Ovary (tissue), 7 donors: ENCODE measurements at regions not wholly inside any gene's neighbourhood (a gene's known extent, or its start where the extent isn't known, plus 50 kb on each side); places are given as distances from the start of the nearest gene placed in this dataset.
A peak's percentile ranks its signal among the peaks of the same experiment; 100 is the strongest.
"Not testable (repeated sequence)": the region's sequence is repeated elsewhere in the genome, so short reads cannot be mapped to it uniquely, and the experiment has no call there.

Experiments
- DNase-seq, 5 donors: peaks; one replicate each; pipeline ENCODE4 v3.0.0-alpha.2; 2019 to 2020
- H3K27ac ChIP-seq, 2 donors: fragments of 200-600 bp; one replicate each; pipeline versions ENCODE4 v1.5.1 to v1.8.0; 2019 to 2022
- H3K27me3 ChIP-seq: fragments of 200-600 bp; one replicate; pipeline ENCODE4 v1.8.0; 2022
- H3K36me3 ChIP-seq: fragments of 200-600 bp; sonication (generic); one replicate; pipeline ENCODE4 v1.5.1; 2019
- H3K4me1 ChIP-seq: one replicate; pipeline ENCODE4 v1.8.1; 2013; ENCODE audit warnings: mild to moderate bottlenecking, moderate library complexity; ENCODE audit not compliant: insufficient read depth
- H3K4me3 ChIP-seq: fragments of 200-600 bp; sonication (generic); one replicate; pipeline ENCODE4 v1.5.1; 2017
- H3K9me3 ChIP-seq, 2 donors: fragments of 200-600 bp in 1 of 2; sonication (generic) in 1 of 2; one replicate each; pipeline versions ENCODE4 v1.5.1 to v1.8.1; 2013 to 2019; ENCODE audit warnings: mild to moderate bottlenecking in 1 of 2, moderate library complexity in 1 of 2
- EP300 ChIP-seq: sonication (generic); formaldehyde crosslinking; IDR thresholded peaks from one replicate; pipeline ENCODE4 v1.6.1; 2017; ENCODE audit warnings: antibody characterized with exemption
- POLR2A ChIP-seq: fragments of 450-650 bp; IDR thresholded peaks from one replicate; pipeline ENCODE4 v1.6.1; 2017; ENCODE audit warnings: antibody characterized with exemption, mild to moderate bottlenecking, moderate library complexity
- WGBS, 3 donors: extraction: QIAGEN DNeasy Blood & Tissue Kit in 1 of 3; methylation state at CpG; one replicate each; pipeline versions ENCODE4 v1.1.5 to v1.1.7; 2013 to 2017; 5-methylcytosine and 5-hydroxymethylcytosine counted together
- intact Hi-C, 4 donors: fragments of 100-400 bp; cut with DNase I; formaldehyde crosslinking; loops; one replicate each; pipeline versions ENCODE4 v1.11.0 to v1.15.1; 2022 to 2023
- TF ChIP-seq, protein P1 (sequence below), 3 donors: fragments of 450-650 bp in 2 of 3; fragments of 200-600 bp in 1 of 3; IDR thresholded peaks; one replicate each; pipeline versions ENCODE4 v1.5.1 to v1.8.0; 2016 to 2022; ENCODE audit warnings: antibody characterized with exemption in 3 of 3, mild to moderate bottlenecking in 1 of 3
- donor health status: DM: no; HTN: no; CAD: no; lungs with moderate emphysema.
- donor health status: DM: no; HTN: no; CAD: no.
- donor health status: Bipolar disorder and iron deficiency.
- donor health status: DM: no; HTN: no; CAD: no.
- donor health status: DM: yes; HTN: yes; CAD: no.

DNA sequence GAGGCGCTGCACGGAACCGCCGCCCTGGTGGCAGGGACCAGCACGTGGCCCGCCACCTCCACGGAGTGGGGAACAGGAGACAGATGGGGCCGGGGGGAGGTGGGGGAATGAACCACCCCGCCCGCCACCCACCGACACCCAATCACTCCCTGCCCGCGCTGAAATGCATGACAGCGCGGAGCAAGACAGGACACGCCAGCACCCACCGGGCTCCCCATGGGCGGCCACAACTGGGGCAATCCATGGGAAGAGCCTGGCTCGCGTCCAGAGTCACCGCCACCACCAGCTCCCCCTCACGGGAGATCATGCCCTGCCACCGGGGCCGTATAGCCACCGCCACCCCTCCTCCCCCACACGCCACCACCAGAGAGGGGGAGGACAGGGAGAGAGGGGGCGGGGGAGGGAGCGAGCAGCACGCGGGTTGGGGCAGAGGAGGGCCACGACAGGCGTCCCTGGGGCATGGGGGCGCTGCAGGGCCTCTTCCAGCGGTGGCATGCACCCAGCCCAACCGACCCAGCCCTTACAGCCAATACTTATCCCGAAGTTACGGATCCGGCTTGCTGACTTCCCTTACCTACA lies 744.3 kb upstream of the DEFB115 start:
- 85 to 91% (median 90%) methylated on average over 35 to 38 of the region's 38 CpGs for WGBS, 3 donors
- H3K27me3 ChIP-seq, result no peaks in the 10 kb centered on the region
- intact Hi-C loops, result no loop called here
- no peak overlapping the region for H3K4me3 ChIP-seq
- H3K27ac ChIP-seq, result no peak overlapping the region
- no peaks in the 10 kb centered on the region for H3K4me1 ChIP-seq
- TF ChIP-seq EP300 (no peak), POLR2A (no peak)
- TF ChIP-seq, protein P1, sequence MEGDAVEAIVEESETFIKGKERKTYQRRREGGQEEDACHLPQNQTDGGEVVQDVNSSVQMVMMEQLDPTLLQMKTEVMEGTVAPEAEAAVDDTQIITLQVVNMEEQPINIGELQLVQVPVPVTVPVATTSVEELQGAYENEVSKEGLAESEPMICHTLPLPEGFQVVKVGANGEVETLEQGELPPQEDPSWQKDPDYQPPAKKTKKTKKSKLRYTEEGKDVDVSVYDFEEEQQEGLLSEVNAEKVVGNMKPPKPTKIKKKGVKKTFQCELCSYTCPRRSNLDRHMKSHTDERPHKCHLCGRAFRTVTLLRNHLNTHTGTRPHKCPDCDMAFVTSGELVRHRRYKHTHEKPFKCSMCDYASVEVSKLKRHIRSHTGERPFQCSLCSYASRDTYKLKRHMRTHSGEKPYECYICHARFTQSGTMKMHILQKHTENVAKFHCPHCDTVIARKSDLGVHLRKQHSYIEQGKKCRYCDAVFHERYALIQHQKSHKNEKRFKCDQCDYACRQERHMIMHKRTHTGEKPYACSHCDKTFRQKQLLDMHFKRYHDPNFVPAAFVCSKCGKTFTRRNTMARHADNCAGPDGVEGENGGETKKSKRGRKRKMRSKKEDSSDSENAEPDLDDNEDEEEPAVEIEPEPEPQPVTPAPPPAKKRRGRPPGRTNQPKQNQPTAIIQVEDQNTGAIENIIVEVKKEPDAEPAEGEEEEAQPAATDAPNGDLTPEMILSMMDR (IDR thresholded peaks at IDR 0.05), result no peak
- no peaks in the 10 kb centered on the region for H3K36me3 ChIP-seq
- no peak for DNase-seq
- no peaks in the 10 kb centered on the region for H3K9me3 ChIP-seq

DNA sequence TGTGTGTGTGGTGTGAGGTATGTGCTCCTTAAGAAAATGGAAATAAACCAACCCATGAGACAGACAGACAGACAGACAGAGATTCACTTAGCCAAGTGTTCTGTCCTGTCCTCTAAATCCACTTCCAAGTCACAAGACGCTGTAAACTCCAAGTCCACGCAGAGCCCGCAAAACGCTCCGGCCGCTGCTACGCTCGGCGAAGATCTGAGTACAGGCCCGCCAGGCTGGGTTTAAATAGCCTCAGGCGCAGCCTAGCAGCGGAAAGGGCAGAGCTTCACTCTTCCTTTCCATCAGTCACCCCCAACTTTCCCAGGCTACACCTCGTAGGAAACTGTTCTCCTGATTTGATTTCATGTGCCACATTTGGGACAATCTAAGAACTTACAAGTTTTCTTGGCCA lies 741.5 kb upstream of the DEFB115 start:
- intact Hi-C loops, H3K4me3 ChIP-seq, H3K36me3 ChIP-seq, H3K9me3 ChIP-seq, DNase-seq, H3K27ac ChIP-seq, H3K4me1 ChIP-seq, H3K27me3 ChIP-seq: not testable (repeated sequence)
- WGBS, 3 donors, result 90 to 93% (median 93%) methylated on average over 13 of the region's 13 CpGs

DNA sequence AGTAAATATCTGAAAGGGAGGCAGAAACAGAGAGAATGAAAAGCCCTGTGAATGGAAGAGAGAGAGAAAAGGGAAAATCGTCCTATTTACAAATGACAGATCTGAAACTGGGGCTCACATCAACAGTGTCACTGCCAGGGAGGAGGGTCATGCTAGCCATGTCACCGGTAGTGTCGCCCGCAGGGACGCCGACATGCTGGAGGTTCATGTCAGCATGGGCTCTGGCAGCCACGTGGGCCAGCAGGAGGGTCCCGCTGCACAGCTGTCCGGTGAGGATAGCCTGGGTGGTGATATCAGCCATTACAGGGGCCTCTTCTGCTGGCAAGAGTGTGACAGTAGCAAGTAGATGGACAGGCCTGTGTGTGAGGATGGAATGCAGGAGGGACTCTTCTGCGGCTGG lies 738.6 kb upstream of the DEFB115 start:
- H3K27ac ChIP-seq, intact Hi-C loops, H3K4me1 ChIP-seq, H3K36me3 ChIP-seq, H3K4me3 ChIP-seq, H3K27me3 ChIP-seq, DNase-seq, H3K9me3 ChIP-seq: not testable (repeated sequence)
- 84 to 90% (median 89%) methylated on average over 10 of the region's 10 CpGs for WGBS, 3 donors

DNA sequence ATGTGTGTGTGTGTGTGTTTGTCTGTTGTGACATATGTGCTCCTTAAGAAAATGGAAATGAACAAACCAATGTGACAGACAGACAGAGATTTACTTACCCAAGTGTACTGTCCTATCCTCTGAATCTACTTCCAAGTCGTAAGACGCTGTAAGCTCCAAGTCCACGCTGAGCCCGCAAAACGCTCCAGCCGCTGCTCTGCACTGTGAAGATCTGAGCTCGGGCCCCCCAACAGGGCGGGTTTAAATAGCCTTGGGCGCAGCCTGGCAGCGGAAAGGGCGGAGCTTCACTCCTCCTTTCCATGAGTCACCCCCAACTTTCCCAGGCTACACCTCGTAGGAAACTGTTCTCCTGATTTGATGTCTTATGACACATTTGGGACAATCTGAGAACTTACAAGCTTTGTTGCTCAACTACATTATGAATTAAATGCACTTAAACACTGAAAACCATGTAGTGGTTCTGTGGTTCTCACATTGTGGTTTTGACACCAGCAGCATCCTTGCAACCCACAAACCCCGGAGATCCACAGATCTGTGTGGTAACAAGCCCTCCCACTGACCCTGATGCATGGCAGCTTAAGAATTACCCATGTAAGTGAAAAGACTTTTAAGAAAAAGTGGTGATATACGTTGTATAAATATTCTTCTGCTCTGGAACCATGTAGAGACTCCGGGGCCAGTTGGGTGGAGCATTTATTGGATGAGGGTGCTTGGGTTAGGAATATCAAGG lies 735.6 kb upstream of the DEFB115 start:
- H3K27ac ChIP-seq, H3K27me3 ChIP-seq, H3K36me3 ChIP-seq, H3K9me3 ChIP-seq, H3K4me1 ChIP-seq, intact Hi-C loops, H3K4me3 ChIP-seq, DNase-seq: not testable (repeated sequence)
- 85 to 88% (median 86%) methylated on average over 15 of the region's 15 CpGs for WGBS, 3 donors

DNA sequence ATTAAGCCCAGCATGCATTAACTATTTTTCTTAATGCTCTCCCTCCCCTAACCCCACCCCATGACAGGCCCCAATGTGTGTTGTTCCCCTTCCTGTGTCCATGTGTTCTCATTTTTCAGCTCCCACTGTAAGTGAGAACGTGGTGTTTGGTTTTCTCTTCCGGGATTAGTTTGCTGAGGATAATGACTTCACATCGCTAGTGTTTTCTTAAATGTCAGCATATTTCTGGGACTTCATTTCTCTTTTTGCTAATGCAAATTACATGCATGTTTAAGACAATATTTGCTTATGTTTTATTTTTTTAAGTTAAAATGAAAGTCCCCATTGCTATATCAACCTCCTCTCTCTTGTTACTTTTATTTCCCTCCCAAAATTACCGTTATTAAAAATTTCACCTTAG lies 733.3 kb upstream of the DEFB115 start:
- H3K9me3 ChIP-seq, H3K36me3 ChIP-seq, H3K4me1 ChIP-seq, intact Hi-C loops, DNase-seq, H3K4me3 ChIP-seq, H3K27me3 ChIP-seq, H3K27ac ChIP-seq: not testable (repeated sequence)
- WGBS, 3 donors, result 82 to 83% (median 83%) methylated on average over 4 of the region's 4 CpGs

DNA sequence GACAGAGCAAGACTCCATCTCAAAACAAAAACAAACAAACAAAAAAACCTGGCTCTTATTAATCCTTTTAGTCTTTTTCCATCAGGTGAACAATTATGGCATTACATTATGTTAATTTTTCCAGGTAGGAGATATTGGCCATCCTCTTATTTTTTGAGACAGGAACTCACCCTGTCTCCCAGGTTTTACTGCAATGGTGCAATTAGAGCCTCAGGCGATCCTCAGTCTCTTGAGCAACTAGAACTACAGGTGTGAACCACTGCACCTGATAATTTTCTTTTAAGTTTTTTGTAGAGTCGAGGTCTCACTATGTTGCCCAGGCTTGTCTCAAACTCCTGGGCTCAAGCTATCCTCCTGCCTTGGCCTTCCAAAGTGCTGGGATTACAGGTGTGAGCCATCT lies 732.7 kb upstream of the DEFB115 start:
- intact Hi-C loops, H3K36me3 ChIP-seq, H3K4me1 ChIP-seq, H3K27ac ChIP-seq, H3K27me3 ChIP-seq, DNase-seq, H3K9me3 ChIP-seq, H3K4me3 ChIP-seq: not testable (repeated sequence)
- 27 to 54% (median 50%) methylated on average over 2 of the region's 2 CpGs for WGBS, 3 donors

DNA sequence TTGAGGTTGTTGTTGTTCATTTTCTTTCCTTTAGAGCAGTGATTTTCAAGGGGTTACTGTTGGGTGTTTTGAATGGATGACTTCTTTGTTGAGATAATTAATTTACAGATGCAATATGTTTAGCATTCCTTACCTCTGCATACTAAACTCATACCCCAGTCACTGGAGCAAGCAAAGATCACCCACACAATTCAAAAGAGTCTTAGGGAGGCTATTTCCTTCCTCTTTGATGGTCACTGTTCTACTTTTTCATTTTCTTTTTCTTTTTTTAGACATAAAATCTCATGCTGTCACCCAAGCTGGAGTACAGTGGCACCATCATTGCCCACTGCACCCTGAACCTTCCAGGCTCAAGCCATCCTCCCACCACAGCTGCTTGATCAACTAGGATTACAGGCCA lies 723.8 kb upstream of the DEFB115 start:
- intact Hi-C loops, DNase-seq, H3K36me3 ChIP-seq, H3K27ac ChIP-seq, H3K4me3 ChIP-seq, H3K4me1 ChIP-seq, H3K9me3 ChIP-seq, H3K27me3 ChIP-seq: not testable (repeated sequence)

DNA sequence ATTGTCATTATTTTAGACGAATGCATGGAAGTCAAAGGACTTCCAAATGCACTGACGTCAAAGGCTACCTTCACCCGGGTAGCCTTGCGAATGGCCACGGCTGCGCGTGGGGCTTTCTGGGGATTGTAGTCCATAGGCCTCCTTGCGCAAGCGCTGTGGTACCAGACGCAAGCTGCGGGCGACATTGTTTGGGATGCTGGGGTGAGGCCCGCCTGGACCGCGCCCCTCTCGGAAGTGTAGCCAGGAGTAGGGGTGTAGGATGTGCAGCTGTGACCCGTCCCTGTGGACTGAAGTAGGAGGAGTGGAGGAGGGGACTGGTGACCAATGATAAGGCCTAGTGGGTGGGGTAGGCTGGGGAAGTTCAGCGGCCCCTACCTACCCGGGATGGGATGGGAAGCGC lies 720.0 kb upstream of the DEFB115 start:
- H3K27ac ChIP-seq, H3K4me3 ChIP-seq, H3K9me3 ChIP-seq, H3K36me3 ChIP-seq, intact Hi-C loops, H3K27me3 ChIP-seq, H3K4me1 ChIP-seq: not testable (repeated sequence)
- WGBS, 3 donors, result 28 to 53% (median 52%) methylated on average over 20 of the region's 20 CpGs
- DNase-seq, result peak in 2 of 5 donors; percentile 40

DNA sequence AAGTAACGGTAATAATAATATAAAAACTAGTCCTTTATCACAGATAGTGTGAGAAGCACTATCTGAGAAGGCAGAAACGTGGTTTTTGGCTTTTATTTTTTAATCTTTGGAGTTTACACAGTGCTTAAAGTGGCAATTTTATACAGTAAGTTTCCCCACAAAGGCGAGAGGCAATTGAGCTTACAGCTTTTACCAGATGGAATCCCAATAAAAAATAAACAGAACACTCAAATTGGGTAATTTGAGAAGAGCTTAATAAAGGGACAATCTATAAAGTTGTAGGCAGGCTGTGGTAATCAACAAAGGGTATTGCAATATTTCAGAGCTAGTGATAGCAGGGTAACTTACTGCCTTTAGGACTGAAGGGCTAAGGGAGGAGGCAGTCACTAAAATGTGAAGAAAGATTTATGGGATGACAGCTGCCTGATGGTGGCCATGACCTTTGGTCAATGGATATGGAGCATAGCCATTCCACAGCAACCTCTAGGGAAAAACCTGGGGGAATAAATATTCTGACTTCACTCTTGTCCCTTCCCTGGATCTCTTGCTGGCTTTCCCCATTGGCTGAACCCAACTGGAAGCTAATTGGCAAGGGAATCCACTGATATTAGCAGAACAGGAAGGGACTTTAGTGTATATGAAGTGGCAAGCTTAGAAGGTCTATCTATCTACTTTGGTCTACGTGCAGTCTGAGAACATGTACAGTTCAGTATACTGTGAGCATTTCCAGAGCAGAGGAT lies 717.0 kb upstream of the DEFB115 start:
- not testable (repeated sequence) for DNase-seq

DNA sequence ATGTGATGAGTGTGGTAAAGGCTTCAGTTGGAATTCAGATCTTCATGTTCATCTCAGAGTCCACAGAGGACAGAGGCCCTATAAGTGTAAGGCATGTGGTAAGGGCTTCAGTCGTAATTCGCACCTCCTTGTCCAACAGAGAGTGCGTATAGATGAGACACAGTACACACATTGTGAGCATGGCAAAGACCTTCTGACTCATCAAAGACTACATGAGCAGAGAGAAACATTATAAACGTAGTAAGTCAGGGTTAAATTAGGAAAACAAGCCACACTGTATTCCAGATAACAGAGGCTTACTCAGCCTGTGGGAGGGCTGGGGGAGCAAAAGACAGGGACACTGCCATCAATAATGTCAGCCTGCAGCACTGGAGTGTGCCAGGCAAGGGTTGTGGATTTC lies 706.2 kb upstream of the DEFB115 start:
- DNase-seq, H3K36me3 ChIP-seq, intact Hi-C loops, H3K27ac ChIP-seq, H3K4me1 ChIP-seq, H3K27me3 ChIP-seq, H3K9me3 ChIP-seq, H3K4me3 ChIP-seq: not testable (repeated sequence)
- WGBS, 3 donors, result 47 to 57% (median 50%) methylated on average over 3 to 4 of the region's 4 CpGs

More for the DNA sequence above, 717.0 kb upstream of the DEFB115 start:
- H3K27ac ChIP-seq, intact Hi-C loops, H3K27me3 ChIP-seq, H3K4me1 ChIP-seq, H3K9me3 ChIP-seq, H3K36me3 ChIP-seq, H3K4me3 ChIP-seq: not testable (repeated sequence)
- 37 to 52% (median 46%) methylated on average over 3 to 4 of the region's 4 CpGs for WGBS, 3 donors

DNA sequence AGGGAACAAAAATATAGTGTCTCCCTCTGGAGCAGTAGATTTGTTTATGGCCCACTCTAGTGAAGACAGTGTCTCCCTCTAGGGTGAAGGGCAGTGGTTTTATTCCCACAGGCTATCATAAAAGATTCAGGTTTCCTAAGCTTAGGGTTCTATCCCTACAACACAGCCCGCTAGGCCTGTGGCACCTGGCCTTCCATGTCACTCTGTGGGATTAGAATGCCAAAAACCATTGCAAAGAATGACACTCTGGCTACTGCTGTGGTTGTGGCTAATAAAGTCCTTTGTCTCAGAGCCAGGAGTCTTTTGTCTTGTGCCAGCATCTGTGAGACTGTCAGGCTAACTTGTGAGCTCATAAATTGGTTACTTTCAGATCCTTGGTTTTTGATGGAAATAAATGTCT lies 700.7 kb upstream of the DEFB115 start:
- DNase-seq, H3K27me3 ChIP-seq, H3K4me3 ChIP-seq, H3K27ac ChIP-seq, H3K36me3 ChIP-seq, intact Hi-C loops, H3K9me3 ChIP-seq, H3K4me1 ChIP-seq: not testable (repeated sequence)
- 22 to 61% (median 36%) methylated on average over 1 of the region's 1 CpG for WGBS, 3 donors
